IMR-90 (cell line): ENCODE measurements at regions not wholly inside any gene's neighbourhood (a gene's known extent, or its start where the extent isn't known, plus 50 kb on each side); places are given as distances from the start of the nearest gene placed in this dataset.

Experiments used
- POLR2A ChIP-seq: IDR thresholded peaks from 2 replicates; pipeline ENCODE4 v1.6.1; 2012; ENCODE audit warnings: mild to moderate bottlenecking, low read depth, low read length
- TF ChIP-seq, protein P1 (sequence below): conservative IDR thresholded peaks from 2 replicates; pipeline ENCODE4 v1.5.1; 2012; ENCODE audit warnings: mild to moderate bottlenecking, low read depth, low read length, improper control_type of control experiment

DNA sequence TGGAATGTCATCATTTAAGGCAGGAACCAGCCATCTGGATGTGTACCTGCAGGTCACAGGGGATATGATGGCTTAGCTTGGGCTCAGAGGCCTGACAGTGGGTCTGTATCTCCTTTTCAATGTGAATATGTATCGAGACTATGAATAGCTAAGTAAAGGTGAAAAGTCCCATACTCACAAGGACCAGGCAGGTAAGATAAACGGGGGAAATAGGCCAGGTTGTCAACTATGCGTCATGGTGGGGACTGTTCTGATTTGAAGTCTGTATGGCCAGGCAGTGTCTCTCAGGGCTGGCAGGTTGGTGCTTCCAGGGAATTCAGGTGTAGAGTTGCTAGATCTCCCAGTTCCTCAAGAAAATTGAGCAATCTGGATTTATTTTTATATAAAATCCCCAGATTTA is 987.9 kb upstream of the WWC1 start:
- TF ChIP-seq, protein P1, sequence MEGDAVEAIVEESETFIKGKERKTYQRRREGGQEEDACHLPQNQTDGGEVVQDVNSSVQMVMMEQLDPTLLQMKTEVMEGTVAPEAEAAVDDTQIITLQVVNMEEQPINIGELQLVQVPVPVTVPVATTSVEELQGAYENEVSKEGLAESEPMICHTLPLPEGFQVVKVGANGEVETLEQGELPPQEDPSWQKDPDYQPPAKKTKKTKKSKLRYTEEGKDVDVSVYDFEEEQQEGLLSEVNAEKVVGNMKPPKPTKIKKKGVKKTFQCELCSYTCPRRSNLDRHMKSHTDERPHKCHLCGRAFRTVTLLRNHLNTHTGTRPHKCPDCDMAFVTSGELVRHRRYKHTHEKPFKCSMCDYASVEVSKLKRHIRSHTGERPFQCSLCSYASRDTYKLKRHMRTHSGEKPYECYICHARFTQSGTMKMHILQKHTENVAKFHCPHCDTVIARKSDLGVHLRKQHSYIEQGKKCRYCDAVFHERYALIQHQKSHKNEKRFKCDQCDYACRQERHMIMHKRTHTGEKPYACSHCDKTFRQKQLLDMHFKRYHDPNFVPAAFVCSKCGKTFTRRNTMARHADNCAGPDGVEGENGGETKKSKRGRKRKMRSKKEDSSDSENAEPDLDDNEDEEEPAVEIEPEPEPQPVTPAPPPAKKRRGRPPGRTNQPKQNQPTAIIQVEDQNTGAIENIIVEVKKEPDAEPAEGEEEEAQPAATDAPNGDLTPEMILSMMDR = no peak
- no peak for TF ChIP-seq POLR2A
